Astrocyte of the cerebellum (primary cell): ENCODE measurements at regions not wholly inside any gene's neighbourhood (a gene's known extent, or its start where the extent isn't known, plus 50 kb on each side); places are given as distances from the start of the nearest gene placed in this dataset.

Source experiments
- DNase-seq: peaks from one replicate; pipeline ENCODE4 v3.0.0-alpha.2; 2011; ENCODE audit warnings: low read depth
- H3K4me3 ChIP-seq: 2 replicates; pipeline ENCODE4 v1.5.1; 2011; ENCODE audit warnings: mild to moderate bottlenecking, low read depth, low read length, moderate library complexity
- in situ Hi-C: cut with HindIII; loops from 2 replicates; pipeline ENCODE4 v1.10.0; 2017; ENCODE audit warnings: low sequenced_read_pairs
- TF ChIP-seq, protein P1 (sequence below): IDR thresholded peaks from 2 replicates; pipeline ENCODE4 v1.5.1; 2012; ENCODE audit warnings: low read length, low read depth, moderate library complexity, mild to moderate bottlenecking; ENCODE audit errors: missing control alignments

GRCh38 chr1:4411862-4412261 lies 242.5 kb upstream of the AJAP1 start:
- TF ChIP-seq, protein P1, sequence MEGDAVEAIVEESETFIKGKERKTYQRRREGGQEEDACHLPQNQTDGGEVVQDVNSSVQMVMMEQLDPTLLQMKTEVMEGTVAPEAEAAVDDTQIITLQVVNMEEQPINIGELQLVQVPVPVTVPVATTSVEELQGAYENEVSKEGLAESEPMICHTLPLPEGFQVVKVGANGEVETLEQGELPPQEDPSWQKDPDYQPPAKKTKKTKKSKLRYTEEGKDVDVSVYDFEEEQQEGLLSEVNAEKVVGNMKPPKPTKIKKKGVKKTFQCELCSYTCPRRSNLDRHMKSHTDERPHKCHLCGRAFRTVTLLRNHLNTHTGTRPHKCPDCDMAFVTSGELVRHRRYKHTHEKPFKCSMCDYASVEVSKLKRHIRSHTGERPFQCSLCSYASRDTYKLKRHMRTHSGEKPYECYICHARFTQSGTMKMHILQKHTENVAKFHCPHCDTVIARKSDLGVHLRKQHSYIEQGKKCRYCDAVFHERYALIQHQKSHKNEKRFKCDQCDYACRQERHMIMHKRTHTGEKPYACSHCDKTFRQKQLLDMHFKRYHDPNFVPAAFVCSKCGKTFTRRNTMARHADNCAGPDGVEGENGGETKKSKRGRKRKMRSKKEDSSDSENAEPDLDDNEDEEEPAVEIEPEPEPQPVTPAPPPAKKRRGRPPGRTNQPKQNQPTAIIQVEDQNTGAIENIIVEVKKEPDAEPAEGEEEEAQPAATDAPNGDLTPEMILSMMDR, result no peak
- in situ Hi-C loops, result no loop called here
- no peak overlapping the region for H3K4me3 ChIP-seq
- DNase-seq, result no peak

- in situ Hi-C loops, result no loop called here
- TF ChIP-seq, protein P1, result no peak
- H3K4me3 ChIP-seq, result no peak overlapping the region
- DNase-seq, result no peak
These were observed 238.9 kb upstream of the AJAP1 start for GRCh38 chr1:4415476-4415875.

DNA sequence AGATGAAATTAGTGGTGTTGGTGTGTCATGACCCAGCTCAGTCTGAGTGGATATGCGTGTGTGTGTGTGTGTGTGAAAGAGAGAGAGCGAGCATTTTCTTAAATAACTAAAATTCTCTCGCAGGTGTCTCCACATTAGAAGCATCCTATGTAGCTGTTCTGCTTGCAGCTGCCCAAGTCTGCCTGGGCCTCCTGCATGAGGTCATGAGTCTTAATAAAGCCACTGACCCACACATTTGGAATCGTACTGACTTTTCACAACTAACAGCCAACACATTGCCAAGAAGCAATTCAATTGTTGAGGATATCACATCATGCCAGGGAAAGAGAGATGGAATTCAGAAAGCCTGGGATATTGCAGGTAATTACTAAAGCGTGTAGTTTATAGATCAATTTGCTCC lies 238.2 kb upstream of the AJAP1 start:
- TF ChIP-seq, protein P1, result no peak
- H3K4me3 ChIP-seq, result no peak overlapping the region
- in situ Hi-C loops, result no loop called here
- DNase-seq, result no peak

DNA sequence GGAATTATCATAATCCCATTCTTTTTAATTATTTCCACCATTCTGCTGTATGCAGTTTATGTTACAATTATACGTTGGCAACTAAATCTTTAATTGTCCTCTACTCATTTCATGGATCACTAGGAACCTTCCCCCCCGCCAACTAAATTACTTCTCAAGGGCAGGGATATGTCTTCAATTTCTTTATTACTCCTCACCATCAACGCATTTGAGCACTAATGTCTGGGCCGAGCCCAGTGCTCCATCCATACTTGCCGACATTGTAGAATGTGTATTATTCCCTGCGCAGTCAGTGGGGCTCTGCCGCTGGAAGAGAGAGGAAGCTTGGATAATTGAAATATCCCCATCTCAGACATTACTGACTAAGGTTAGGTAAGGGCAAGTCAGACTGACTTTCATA lies 236.4 kb upstream of the AJAP1 start:
- TF ChIP-seq, protein P1, result no peak
- in situ Hi-C loops, result no loop called here
- DNase-seq, result no peak
- no peak overlapping the region for H3K4me3 ChIP-seq

DNA sequence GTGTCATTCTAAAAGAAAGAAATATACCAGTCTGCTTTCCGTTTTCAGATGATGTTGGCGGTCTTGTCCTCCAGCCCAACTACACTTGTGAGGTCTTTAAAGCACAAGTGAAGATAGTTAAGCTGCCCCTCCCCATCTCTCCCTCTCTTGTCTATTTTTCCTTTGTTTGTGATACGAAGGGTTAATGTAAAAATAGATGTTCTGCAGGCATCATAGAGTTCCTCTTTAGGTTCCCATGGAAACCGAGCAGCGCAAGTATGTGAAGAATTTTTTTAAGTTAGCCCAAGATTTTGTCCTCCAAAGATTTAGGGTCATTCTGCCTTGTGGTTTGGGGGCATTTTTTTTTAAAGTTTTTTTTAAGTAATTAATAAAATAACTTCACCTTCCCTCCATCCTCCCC lies 232.4 kb upstream of the AJAP1 start:
- DNase-seq, result no peak
- H3K4me3 ChIP-seq, result no peak overlapping the region
- in situ Hi-C loops, result no loop called here
- TF ChIP-seq, protein P1, result no peak

DNA sequence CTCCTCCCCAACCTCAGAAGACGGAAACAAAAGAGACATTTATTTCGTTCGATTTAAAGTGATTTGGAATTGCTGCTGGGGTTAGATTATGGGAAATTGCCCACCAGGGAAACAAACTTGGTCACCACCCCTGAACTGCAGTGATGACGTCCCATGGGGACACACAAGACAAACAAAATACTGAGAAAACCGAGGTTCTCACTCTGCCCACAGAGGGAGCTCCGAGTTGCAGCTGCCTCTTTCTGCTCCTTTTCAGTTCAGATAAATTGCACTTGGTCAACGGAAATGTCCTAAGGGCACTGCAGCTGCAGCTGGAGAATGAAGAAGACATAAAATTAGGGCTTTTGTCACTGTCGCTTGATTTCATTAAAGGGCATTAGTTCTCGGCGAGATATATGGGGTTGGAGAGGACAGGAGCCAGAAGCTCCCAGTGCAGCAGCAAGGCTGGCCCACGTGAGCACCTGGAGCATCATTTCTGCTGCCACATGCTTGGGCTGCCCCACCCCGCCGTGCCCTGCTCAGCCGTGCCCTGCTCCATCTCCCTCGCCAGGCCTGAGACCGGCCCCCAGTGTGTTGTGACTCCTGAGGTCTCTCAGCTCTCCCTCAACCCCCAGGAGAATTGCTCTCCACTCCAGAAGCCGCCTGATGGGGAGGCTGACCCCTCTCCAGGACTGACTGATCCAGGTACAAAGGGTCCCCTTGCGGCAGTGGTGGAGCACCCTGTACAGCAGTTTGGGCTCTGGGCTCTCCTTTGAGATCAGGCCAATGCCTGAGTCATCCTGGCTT lies 231.7 kb upstream of the AJAP1 start:
- H3K4me3 ChIP-seq, result no peak overlapping the region
- DNase-seq, result no peak
- in situ Hi-C loops, result no loop called here
- TF ChIP-seq, protein P1, result no peak
